ENCODE measurements at regions not wholly inside any gene's neighbourhood (a gene's known extent, or its start where the extent isn't known, plus 50 kb on each side); places are given as distances from the start of the nearest gene placed in this dataset.

- ATAC-seq, result peak; percentile 26
These were observed 97.3 kb upstream of the SFMBT2 start for GRCh38 chr10:7507887-7508726.

- no peak for ATAC-seq
These were observed 95.7 kb upstream of the SFMBT2 start for GRCh38 chr10:7506571-7506970.

GRCh38 chr10:7505196-7505595 lies 94.4 kb upstream of the SFMBT2 start:
- ATAC-seq, result no peak

- ATAC-seq, result no peak
These were observed 92.4 kb upstream of the SFMBT2 start for GRCh38 chr10:7503190-7503589.

- ATAC-seq, result no peak
These were observed 90.3 kb upstream of the SFMBT2 start for GRCh38 chr10:7501157-7501556.

- ATAC-seq, result no peak
These were observed 87.3 kb upstream of the SFMBT2 start for GRCh38 chr10:7498111-7498510.

GRCh38 chr10:7493996-7494395 lies 83.2 kb upstream of the SFMBT2 start:
- ATAC-seq, result no peak

- ATAC-seq, result no peak
These were observed 81.8 kb upstream of the SFMBT2 start for GRCh38 chr10:7492660-7493046.

GRCh38 chr10:7491949-7492659 lies 81.3 kb upstream of the SFMBT2 start:
- no peak for ATAC-seq

- ATAC-seq, result peak; percentile 76
These were observed 80.4 kb upstream of the SFMBT2 start for GRCh38 chr10:7491230-7491629.

- ATAC-seq, result no peak
These were observed 77.6 kb upstream of the SFMBT2 start for GRCh38 chr10:7488418-7488829.

GRCh38 chr10:7487528-7487927 lies 76.7 kb upstream of the SFMBT2 start:
- no peak for ATAC-seq

GRCh38 chr10:7486528-7486927 lies 75.7 kb upstream of the SFMBT2 start:
- ATAC-seq, result no peak

GRCh38 chr10:7485799-7486198 lies 75.0 kb upstream of the SFMBT2 start:
- no peak for ATAC-seq

- no peak for ATAC-seq
These were observed 74.4 kb upstream of the SFMBT2 start for GRCh38 chr10:7485244-7485556.

GRCh38 chr10:7484456-7485243 lies 73.8 kb upstream of the SFMBT2 start:
- ATAC-seq, result peak; percentile 46

- ATAC-seq, result no peak
These were observed 73.0 kb upstream of the SFMBT2 start for GRCh38 chr10:7483848-7484247.

GRCh38 chr10:7482992-7483391 lies 72.2 kb upstream of the SFMBT2 start:
- ATAC-seq, result no peak

GRCh38 chr10:7481368-7481765 lies 70.5 kb upstream of the SFMBT2 start:
- ATAC-seq, result no peak

GRCh38 chr10:7480742-7481367 lies 70.0 kb upstream of the SFMBT2 start:
- ATAC-seq, result peak; percentile 53

GRCh38 chr10:7479861-7480598 lies 69.2 kb upstream of the SFMBT2 start:
- ATAC-seq, result no peak

Data from esophagus mucosa (tissue), 1 donor.